GM12878 (cell line): ENCODE measurements at regions not wholly inside any gene's neighbourhood (a gene's known extent, or its start where the extent isn't known, plus 50 kb on each side); places are given as distances from the start of the nearest gene placed in this dataset.

Source experiments
- ATAC-seq: fragments of 200-7000 bp; cut with Tn5 transposase; 3 replicates; pipeline ENCODE4 v1.9.1; 2020; ENCODE audit warnings: mild to moderate bottlenecking, moderate library complexity
- BruUV-seq: library from RNA; stranded (reverse); fragments of 400-500 nt; replicated peaks from 2 replicates; lab custom pipeline; 2021; lab: Mats Ljungman, UMichigan
- CTCF ChIA-PET: fragments of 300-600 bp; sonication (Branson Sonifier 250); formaldehyde crosslinking; extraction: SDS; loops from one replicate; lab custom pipeline; 2021; ENCODE audit warnings: inconsistent platforms; lab: Yijun Ruan, JAX
- POLR2A ChIA-PET: fragments of 350-600 bp; formaldehyde crosslinking; extraction: SDS; loops from one replicate; lab custom pipeline; 2021; ENCODE audit warnings: inconsistent platforms; lab: Charles Lee
- RAD21 ChIA-PET: fragments of 300-600 bp; sonication (Branson Sonifier 250); formaldehyde crosslinking; loops from one replicate; lab custom pipeline; 2023; ENCODE audit warnings: antibody characterized with exemption; ENCODE audit not compliant: unreplicated experiment; lab: Charles Lee
- SMC1A ChIA-PET: fragments of 300-600 bp; sonication (Branson Sonifier 250); formaldehyde crosslinking; loops from one replicate; lab custom pipeline; 2023; ENCODE audit not compliant: unreplicated experiment, uncharacterized antibody; lab: Charles Lee
- DNase-seq: peaks from one replicate; pipeline ENCODE4 v3.0.0-alpha.2; 2011; ENCODE audit warnings: low read depth, low spot score
- FAIRE-seq: peaks from 3 replicates; lab custom pipeline; 2011; peaks lifted over from hg19 to GRCh38; lab: Jason Lieb, UNC
- H2AFZ ChIP-seq: 2 replicates; pipeline ENCODE4 v1.6.0; 2011; ENCODE audit warnings: low read depth, low read length, control low read depth; ENCODE audit not compliant: control insufficient read depth
- H3K27ac ChIP-seq: 2 replicates; pipeline ENCODE4 v1.5.1; 2011; ENCODE audit warnings: control low read depth; ENCODE audit not compliant: control insufficient read depth, insufficient read depth
- H3K27me3 ChIP-seq, 2 experiments: replicated peaks in 1 of 2; 2 replicates each; pipeline versions ENCODE4 v1.6.0 to v1.6.1; 2011; ENCODE audit warnings: low read length in 1 of 2; ENCODE audit not compliant: control insufficient read depth in 2 of 2, insufficient read depth in 2 of 2
- H3K36me3 ChIP-seq, 2 experiments: 2 replicates each; pipeline ENCODE4 v1.5.1; 2011; ENCODE audit warnings: low read length in 1 of 2; ENCODE audit not compliant: control insufficient read depth in 2 of 2, insufficient read depth in 2 of 2
- H3K4me1 ChIP-seq: 2 replicates; pipeline ENCODE4 v1.6.1; 2011; ENCODE audit warnings: mild to moderate bottlenecking, low read length, moderate library complexity, mixed read lengths; ENCODE audit not compliant: control insufficient read depth, insufficient read depth
- H3K4me2 ChIP-seq: 2 replicates; pipeline ENCODE4 v1.6.0; 2011; ENCODE audit warnings: control low read depth; ENCODE audit not compliant: control insufficient read depth, insufficient read depth
- H3K4me3 ChIP-seq: fragments of 200-600 bp; sonication (generic); 2 replicates; pipeline ENCODE4 v1.5.1; 2016
- H3K79me2 ChIP-seq: 2 replicates; pipeline ENCODE4 v1.6.0; 2011; ENCODE audit warnings: low read length; ENCODE audit not compliant: control insufficient read depth, insufficient read depth
- H3K9ac ChIP-seq: 2 replicates; pipeline ENCODE4 v1.8.0; 2011; ENCODE audit warnings: low read length, control low read depth, mixed read lengths; ENCODE audit not compliant: control insufficient read depth, insufficient read depth
- H3K9me3 ChIP-seq: replicated peaks from 3 replicates; pipeline ENCODE4 v1.5.1; 2011; ENCODE audit warnings: mild to moderate bottlenecking, low read length; ENCODE audit not compliant: control insufficient read depth, insufficient read depth
- H4K20me1 ChIP-seq: 2 replicates; pipeline ENCODE4 v1.6.0; 2011; ENCODE audit not compliant: control insufficient read depth, insufficient read depth
- BCL11A ChIP-seq: IDR thresholded peaks from 2 replicates; pipeline ENCODE4 v1.6.1; 2011; ENCODE audit warnings: low read depth, low read length
- CBX3 ChIP-seq: fragments of 200-600 bp; sonication (generic); IDR thresholded peaks from 2 replicates; pipeline ENCODE4 v1.6.1; 2016; ENCODE audit warnings: low read depth, borderline replicate concordance
- MAX ChIP-seq: IDR thresholded peaks from 2 replicates; pipeline ENCODE4 v1.6.1; 2012; ENCODE audit warnings: low read depth, low read length, improper control_type of control experiment
- NR2F1 ChIP-seq: fragments of 450-650 bp; conservative IDR thresholded peaks from 2 replicates; pipeline ENCODE4 v1.6.1; 2017; ENCODE audit warnings: mild to moderate bottlenecking
- REST ChIP-seq: IDR thresholded peaks from 2 replicates; pipeline ENCODE4 v1.6.1; 2012; ENCODE audit warnings: mild to moderate bottlenecking, low read depth, low read length
- YY1 ChIP-seq: IDR thresholded peaks from 2 replicates; pipeline ENCODE4 v1.6.1; 2011; ENCODE audit warnings: low read depth, mild to moderate bottlenecking, low read length
- ZNF622 ChIP-seq: fragments of 450-650 bp; IDR thresholded peaks from 2 replicates; pipeline ENCODE4 v1.6.1; 2017; ENCODE audit warnings: mild to moderate bottlenecking, inconsistent platforms
- WGBS: methylation state at CpG from one replicate; pipeline ENCODE4 v1.1.6; 2016; ENCODE audit warnings: low lambda C conversion rate; ENCODE audit not compliant: insufficient replicate concordance, insufficient coverage; ENCODE audit errors: missing lambda C conversion rate; 5-methylcytosine and 5-hydroxymethylcytosine counted together
- in situ Hi-C: fragments of 300-500 bp; cut with MboI; formaldehyde crosslinking; loops from 9 replicates; pipeline ENCODE4 v1.14.3; 2018; ENCODE audit warnings: mixed read lengths
- intact Hi-C: fragments of 100-400 bp; cut with micrococcal nuclease; formaldehyde crosslinking; loops from one replicate; pipeline ENCODE4 v1.14.2; 2022; ENCODE audit not compliant: unreplicated experiment
- TF ChIP-seq, protein P1 (sequence below): fragments of 150-350 bp; IDR thresholded peaks from 2 replicates; pipeline ENCODE4 v1.6.1; 2016; ENCODE audit warnings: low read depth, low read length
- TF ChIP-seq, protein P2 (sequence below): IDR thresholded peaks from 2 replicates; pipeline ENCODE4 v1.6.1; 2012; ENCODE audit warnings: improper control_type of control experiment, low read depth, low read length; ENCODE audit not compliant: insufficient replicate concordance

- H4K20me1 ChIP-seq = no peaks in the 10 kb centered on the region
- no peak for DNase-seq
- RAD21 ChIA-PET = no interaction called here
- CTCF ChIA-PET = no interaction called here
- no TSS peak for BruUV-seq
- H3K4me1 ChIP-seq = peaks cover 9% of the 10 kb centered on the region
- intact Hi-C loops = no loop called here
- FAIRE-seq = no peak
- 24% methylated on average over 4 of the region's 4 CpGs for WGBS
- H2AFZ ChIP-seq = no peak overlapping the region
- no peak overlapping the region for H3K4me3 ChIP-seq
- H3K27ac ChIP-seq = no peak overlapping the region
- H3K4me2 ChIP-seq = no peak overlapping the region
- H3K36me3 ChIP-seq = no peaks in the 10 kb centered on the region
- no peaks in the 10 kb centered on the region for H3K79me2 ChIP-seq
- H3K9ac ChIP-seq = no peak overlapping the region
- peaks cover 0 to 2% of the 10 kb centered on the region in 2 experiments; a peak in 1 of 4 replicates for H3K27me3 ChIP-seq
- in situ Hi-C loops = no loop called here
- no peaks in the 10 kb centered on the region for H3K9me3 ChIP-seq
- ATAC-seq = no peak
- SMC1A ChIA-PET = no interaction called here
- no peak for TF ChIP-seq MAX
- TF ChIP-seq, protein P1, sequence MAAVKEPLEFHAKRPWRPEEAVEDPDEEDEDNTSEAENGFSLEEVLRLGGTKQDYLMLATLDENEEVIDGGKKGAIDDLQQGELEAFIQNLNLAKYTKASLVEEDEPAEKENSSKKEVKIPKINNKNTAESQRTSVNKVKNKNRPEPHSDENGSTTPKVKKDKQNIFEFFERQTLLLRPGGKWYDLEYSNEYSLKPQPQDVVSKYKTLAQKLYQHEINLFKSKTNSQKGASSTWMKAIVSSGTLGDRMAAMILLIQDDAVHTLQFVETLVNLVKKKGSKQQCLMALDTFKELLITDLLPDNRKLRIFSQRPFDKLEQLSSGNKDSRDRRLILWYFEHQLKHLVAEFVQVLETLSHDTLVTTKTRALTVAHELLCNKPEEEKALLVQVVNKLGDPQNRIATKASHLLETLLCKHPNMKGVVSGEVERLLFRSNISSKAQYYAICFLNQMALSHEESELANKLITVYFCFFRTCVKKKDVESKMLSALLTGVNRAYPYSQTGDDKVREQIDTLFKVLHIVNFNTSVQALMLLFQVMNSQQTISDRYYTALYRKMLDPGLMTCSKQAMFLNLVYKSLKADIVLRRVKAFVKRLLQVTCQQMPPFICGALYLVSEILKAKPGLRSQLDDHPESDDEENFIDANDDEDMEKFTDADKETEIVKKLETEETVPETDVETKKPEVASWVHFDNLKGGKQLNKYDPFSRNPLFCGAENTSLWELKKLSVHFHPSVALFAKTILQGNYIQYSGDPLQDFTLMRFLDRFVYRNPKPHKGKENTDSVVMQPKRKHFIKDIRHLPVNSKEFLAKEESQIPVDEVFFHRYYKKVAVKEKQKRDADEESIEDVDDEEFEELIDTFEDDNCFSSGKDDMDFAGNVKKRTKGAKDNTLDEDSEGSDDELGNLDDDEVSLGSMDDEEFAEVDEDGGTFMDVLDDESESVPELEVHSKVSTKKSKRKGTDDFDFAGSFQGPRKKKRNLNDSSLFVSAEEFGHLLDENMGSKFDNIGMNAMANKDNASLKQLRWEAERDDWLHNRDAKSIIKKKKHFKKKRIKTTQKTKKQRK = no peak
- TF ChIP-seq, protein P2, sequence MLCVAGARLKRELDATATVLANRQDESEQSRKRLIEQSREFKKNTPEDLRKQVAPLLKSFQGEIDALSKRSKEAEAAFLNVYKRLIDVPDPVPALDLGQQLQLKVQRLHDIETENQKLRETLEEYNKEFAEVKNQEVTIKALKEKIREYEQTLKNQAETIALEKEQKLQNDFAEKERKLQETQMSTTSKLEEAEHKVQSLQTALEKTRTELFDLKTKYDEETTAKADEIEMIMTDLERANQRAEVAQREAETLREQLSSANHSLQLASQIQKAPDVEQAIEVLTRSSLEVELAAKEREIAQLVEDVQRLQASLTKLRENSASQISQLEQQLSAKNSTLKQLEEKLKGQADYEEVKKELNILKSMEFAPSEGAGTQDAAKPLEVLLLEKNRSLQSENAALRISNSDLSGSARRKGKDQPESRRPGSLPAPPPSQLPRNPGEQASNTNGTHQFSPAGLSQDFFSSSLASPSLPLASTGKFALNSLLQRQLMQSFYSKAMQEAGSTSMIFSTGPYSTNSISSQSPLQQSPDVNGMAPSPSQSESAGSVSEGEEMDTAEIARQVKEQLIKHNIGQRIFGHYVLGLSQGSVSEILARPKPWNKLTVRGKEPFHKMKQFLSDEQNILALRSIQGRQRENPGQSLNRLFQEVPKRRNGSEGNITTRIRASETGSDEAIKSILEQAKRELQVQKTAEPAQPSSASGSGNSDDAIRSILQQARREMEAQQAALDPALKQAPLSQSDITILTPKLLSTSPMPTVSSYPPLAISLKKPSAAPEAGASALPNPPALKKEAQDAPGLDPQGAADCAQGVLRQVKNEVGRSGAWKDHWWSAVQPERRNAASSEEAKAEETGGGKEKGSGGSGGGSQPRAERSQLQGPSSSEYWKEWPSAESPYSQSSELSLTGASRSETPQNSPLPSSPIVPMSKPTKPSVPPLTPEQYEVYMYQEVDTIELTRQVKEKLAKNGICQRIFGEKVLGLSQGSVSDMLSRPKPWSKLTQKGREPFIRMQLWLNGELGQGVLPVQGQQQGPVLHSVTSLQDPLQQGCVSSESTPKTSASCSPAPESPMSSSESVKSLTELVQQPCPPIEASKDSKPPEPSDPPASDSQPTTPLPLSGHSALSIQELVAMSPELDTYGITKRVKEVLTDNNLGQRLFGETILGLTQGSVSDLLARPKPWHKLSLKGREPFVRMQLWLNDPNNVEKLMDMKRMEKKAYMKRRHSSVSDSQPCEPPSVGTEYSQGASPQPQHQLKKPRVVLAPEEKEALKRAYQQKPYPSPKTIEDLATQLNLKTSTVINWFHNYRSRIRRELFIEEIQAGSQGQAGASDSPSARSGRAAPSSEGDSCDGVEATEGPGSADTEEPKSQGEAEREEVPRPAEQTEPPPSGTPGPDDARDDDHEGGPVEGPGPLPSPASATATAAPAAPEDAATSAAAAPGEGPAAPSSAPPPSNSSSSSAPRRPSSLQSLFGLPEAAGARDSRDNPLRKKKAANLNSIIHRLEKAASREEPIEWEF = no peak
- no peak for TF ChIP-seq CBX3
- TF ChIP-seq ZNF622 = no peak
- no peak for TF ChIP-seq YY1
- no peak for TF ChIP-seq REST
- no peak for TF ChIP-seq BCL11A
- TF ChIP-seq NR2F1 = no peak
- POLR2A ChIA-PET = no interaction called here
These were observed 50.0 kb upstream of the CLDN5 start for GRCh38 chr22:19574247-19574646.
